GM12878 (cell line): ENCODE measurements at regions not wholly inside any gene's neighbourhood (a gene's known extent, or its start where the extent isn't known, plus 50 kb on each side); places are given as distances from the start of the nearest gene placed in this dataset.

Experiments used
- ATAC-seq: fragments of 200-7000 bp; cut with Tn5 transposase; 3 replicates; pipeline ENCODE4 v1.9.1; 2020; ENCODE audit warnings: mild to moderate bottlenecking, moderate library complexity
- BruUV-seq: library from RNA; stranded (reverse); fragments of 400-500 nt; replicated peaks from 2 replicates; lab custom pipeline; 2021; lab: Mats Ljungman, UMichigan
- CTCF ChIA-PET: fragments of 300-600 bp; sonication (Branson Sonifier 250); formaldehyde crosslinking; extraction: SDS; loops from one replicate; lab custom pipeline; 2021; ENCODE audit warnings: inconsistent platforms; lab: Yijun Ruan, JAX
- POLR2A ChIA-PET: fragments of 350-600 bp; formaldehyde crosslinking; extraction: SDS; loops from one replicate; lab custom pipeline; 2021; ENCODE audit warnings: inconsistent platforms; lab: Charles Lee
- RAD21 ChIA-PET: fragments of 300-600 bp; sonication (Branson Sonifier 250); formaldehyde crosslinking; loops from one replicate; lab custom pipeline; 2023; ENCODE audit warnings: antibody characterized with exemption; ENCODE audit not compliant: unreplicated experiment; lab: Charles Lee
- SMC1A ChIA-PET: fragments of 300-600 bp; sonication (Branson Sonifier 250); formaldehyde crosslinking; loops from one replicate; lab custom pipeline; 2023; ENCODE audit not compliant: unreplicated experiment, uncharacterized antibody; lab: Charles Lee
- DNase-seq: peaks from one replicate; pipeline ENCODE4 v3.0.0-alpha.2; 2011; ENCODE audit warnings: low read depth, low spot score
- FAIRE-seq: peaks from 3 replicates; lab custom pipeline; 2011; peaks lifted over from hg19 to GRCh38; lab: Jason Lieb, UNC
- H2AFZ ChIP-seq: 2 replicates; pipeline ENCODE4 v1.6.0; 2011; ENCODE audit warnings: low read depth, low read length, control low read depth; ENCODE audit not compliant: control insufficient read depth
- H3K27ac ChIP-seq: 2 replicates; pipeline ENCODE4 v1.5.1; 2011; ENCODE audit warnings: control low read depth; ENCODE audit not compliant: control insufficient read depth, insufficient read depth
- H3K27me3 ChIP-seq, 2 experiments: replicated peaks in 1 of 2; 2 replicates each; pipeline versions ENCODE4 v1.6.0 to v1.6.1; 2011; ENCODE audit warnings: low read length in 1 of 2; ENCODE audit not compliant: control insufficient read depth in 2 of 2, insufficient read depth in 2 of 2
- H3K36me3 ChIP-seq, 2 experiments: 2 replicates each; pipeline ENCODE4 v1.5.1; 2011; ENCODE audit warnings: low read length in 1 of 2; ENCODE audit not compliant: control insufficient read depth in 2 of 2, insufficient read depth in 2 of 2
- H3K4me1 ChIP-seq: 2 replicates; pipeline ENCODE4 v1.6.1; 2011; ENCODE audit warnings: mild to moderate bottlenecking, low read length, moderate library complexity, mixed read lengths; ENCODE audit not compliant: control insufficient read depth, insufficient read depth
- H3K4me2 ChIP-seq: 2 replicates; pipeline ENCODE4 v1.6.0; 2011; ENCODE audit warnings: control low read depth; ENCODE audit not compliant: control insufficient read depth, insufficient read depth
- H3K4me3 ChIP-seq: fragments of 200-600 bp; sonication (generic); 2 replicates; pipeline ENCODE4 v1.5.1; 2016
- H3K79me2 ChIP-seq: 2 replicates; pipeline ENCODE4 v1.6.0; 2011; ENCODE audit warnings: low read length; ENCODE audit not compliant: control insufficient read depth, insufficient read depth
- H3K9ac ChIP-seq: 2 replicates; pipeline ENCODE4 v1.8.0; 2011; ENCODE audit warnings: low read length, control low read depth, mixed read lengths; ENCODE audit not compliant: control insufficient read depth, insufficient read depth
- H3K9me3 ChIP-seq: replicated peaks from 3 replicates; pipeline ENCODE4 v1.5.1; 2011; ENCODE audit warnings: mild to moderate bottlenecking, low read length; ENCODE audit not compliant: control insufficient read depth, insufficient read depth
- H4K20me1 ChIP-seq: 2 replicates; pipeline ENCODE4 v1.6.0; 2011; ENCODE audit not compliant: control insufficient read depth, insufficient read depth
- ATF7 ChIP-seq: fragments of 450-650 bp; IDR thresholded peaks from 2 replicates; pipeline ENCODE4 v1.6.1; 2016; ENCODE audit warnings: low read depth, mild to moderate bottlenecking
- CTCF ChIP-seq, 3 experiments: IDR thresholded peaks in 2 of 3; conservative IDR thresholded peaks in 1 of 3; 2 replicates each; pipeline ENCODE4 v1.5.1; 2011; ENCODE audit warnings: low read depth in 3 of 3, low read length in 3 of 3, mild to moderate bottlenecking in 3 of 3, control low read depth in 2 of 3, moderate library complexity in 2 of 3, inconsistent platforms in 1 of 3, mixed read lengths in 1 of 3; ENCODE audit not compliant: control insufficient read depth in 2 of 3, insufficient read depth in 1 of 3; ENCODE audit errors: extremely low read depth in 1 of 3
- DPF2 ChIP-seq: fragments of 450-650 bp; IDR thresholded peaks from 2 replicates; pipeline ENCODE4 v1.6.1; 2017; ENCODE audit warnings: mild to moderate bottlenecking
- E4F1 ChIP-seq: fragments of 450-650 bp; IDR thresholded peaks from 2 replicates; pipeline ENCODE4 v1.6.1; 2018; ENCODE audit warnings: borderline replicate concordance, mild to moderate bottlenecking; ENCODE audit not compliant: partially characterized antibody
- FOXK2 ChIP-seq: fragments of 450-650 bp; IDR thresholded peaks from 2 replicates; pipeline ENCODE4 v1.6.1; 2017; ENCODE audit warnings: mild to moderate bottlenecking, moderate library complexity
- GATAD2B ChIP-seq: fragments of 450-650 bp; conservative IDR thresholded peaks from 2 replicates; pipeline ENCODE4 v1.6.1; 2017; ENCODE audit warnings: low read depth, mild to moderate bottlenecking, moderate library complexity
- HDGF ChIP-seq: fragments of 450-650 bp; IDR thresholded peaks from 2 replicates; pipeline ENCODE4 v1.6.1; 2016; ENCODE audit warnings: antibody characterized with exemption
- NBN ChIP-seq: fragments of 450-650 bp; IDR thresholded peaks from 2 replicates; pipeline ENCODE4 v1.6.1; 2016
- NFYA ChIP-seq: IDR thresholded peaks from 2 replicates; pipeline ENCODE4 v1.6.1; 2011; ENCODE audit warnings: low read depth, mild to moderate bottlenecking, low read length, improper control_type of control experiment, borderline replicate concordance
- PAX5 ChIP-seq: IDR thresholded peaks from 2 replicates; pipeline ENCODE4 v1.6.1; 2011; ENCODE audit warnings: low read depth, low read length, borderline replicate concordance
- RAD21 ChIP-seq: IDR thresholded peaks from 2 replicates; pipeline ENCODE4 v1.6.1; 2011; ENCODE audit warnings: mild to moderate bottlenecking, low read depth, low read length, moderate library complexity; ENCODE audit not compliant: insufficient read depth
- SMAD5 ChIP-seq: IDR thresholded peaks from 2 replicates; pipeline ENCODE4 v1.6.1; 2016; ENCODE audit warnings: antibody characterized with exemption, low read depth
- SMC3 ChIP-seq: IDR thresholded peaks from 2 replicates; pipeline ENCODE4 v1.6.1; 2011; ENCODE audit warnings: low read length, improper control_type of control experiment, borderline replicate concordance
- TCF7 ChIP-seq: IDR thresholded peaks from 2 replicates; pipeline ENCODE4 v1.6.1; 2014; ENCODE audit warnings: antibody characterized with exemption, borderline replicate concordance
- WGBS: methylation state at CpG from one replicate; pipeline ENCODE4 v1.1.6; 2016; ENCODE audit warnings: low lambda C conversion rate; ENCODE audit not compliant: insufficient replicate concordance, insufficient coverage; ENCODE audit errors: missing lambda C conversion rate; 5-methylcytosine and 5-hydroxymethylcytosine counted together
- in situ Hi-C: fragments of 300-500 bp; cut with MboI; formaldehyde crosslinking; loops from 9 replicates; pipeline ENCODE4 v1.14.3; 2018; ENCODE audit warnings: mixed read lengths
- intact Hi-C: fragments of 100-400 bp; cut with micrococcal nuclease; formaldehyde crosslinking; loops from one replicate; pipeline ENCODE4 v1.14.2; 2022; ENCODE audit not compliant: unreplicated experiment
- TF ChIP-seq, protein P1 (sequence below): fragments of 450-650 bp; IDR thresholded peaks from 2 replicates; pipeline ENCODE4 v1.6.1; 2016; ENCODE audit warnings: mild to moderate bottlenecking, moderate library complexity, borderline replicate concordance

GRCh38 chr10:63812501-63812900 is 291.3 kb downstream of the REEP3 start (continued):
- TF ChIP-seq, protein P1, sequence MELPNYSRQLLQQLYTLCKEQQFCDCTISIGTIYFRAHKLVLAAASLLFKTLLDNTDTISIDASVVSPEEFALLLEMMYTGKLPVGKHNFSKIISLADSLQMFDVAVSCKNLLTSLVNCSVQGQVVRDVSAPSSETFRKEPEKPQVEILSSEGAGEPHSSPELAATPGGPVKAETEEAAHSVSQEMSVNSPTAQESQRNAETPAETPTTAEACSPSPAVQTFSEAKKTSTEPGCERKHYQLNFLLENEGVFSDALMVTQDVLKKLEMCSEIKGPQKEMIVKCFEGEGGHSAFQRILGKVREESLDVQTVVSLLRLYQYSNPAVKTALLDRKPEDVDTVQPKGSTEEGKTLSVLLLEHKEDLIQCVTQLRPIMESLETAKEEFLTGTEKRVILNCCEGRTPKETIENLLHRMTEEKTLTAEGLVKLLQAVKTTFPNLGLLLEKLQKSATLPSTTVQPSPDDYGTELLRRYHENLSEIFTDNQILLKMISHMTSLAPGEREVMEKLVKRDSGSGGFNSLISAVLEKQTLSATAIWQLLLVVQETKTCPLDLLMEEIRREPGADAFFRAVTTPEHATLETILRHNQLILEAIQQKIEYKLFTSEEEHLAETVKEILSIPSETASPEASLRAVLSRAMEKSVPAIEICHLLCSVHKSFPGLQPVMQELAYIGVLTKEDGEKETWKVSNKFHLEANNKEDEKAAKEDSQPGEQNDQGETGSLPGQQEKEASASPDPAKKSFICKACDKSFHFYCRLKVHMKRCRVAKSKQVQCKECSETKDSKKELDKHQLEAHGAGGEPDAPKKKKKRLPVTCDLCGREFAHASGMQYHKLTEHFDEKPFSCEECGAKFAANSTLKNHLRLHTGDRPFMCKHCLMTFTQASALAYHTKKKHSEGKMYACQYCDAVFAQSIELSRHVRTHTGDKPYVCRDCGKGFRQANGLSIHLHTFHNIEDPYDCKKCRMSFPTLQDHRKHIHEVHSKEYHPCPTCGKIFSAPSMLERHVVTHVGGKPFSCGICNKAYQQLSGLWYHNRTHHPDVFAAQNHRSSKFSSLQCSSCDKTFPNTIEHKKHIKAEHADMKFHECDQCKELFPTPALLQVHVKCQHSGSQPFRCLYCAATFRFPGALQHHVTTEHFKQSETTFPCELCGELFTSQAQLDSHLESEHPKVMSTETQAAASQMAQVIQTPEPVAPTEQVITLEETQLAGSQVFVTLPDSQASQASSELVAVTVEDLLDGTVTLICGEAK: no peak
- TF ChIP-seq SMAD5 (no peak), HDGF (no peak), PAX5 (no peak), DPF2 (no peak), ATF7 (no peak), FOXK2 (no peak)

DNA sequence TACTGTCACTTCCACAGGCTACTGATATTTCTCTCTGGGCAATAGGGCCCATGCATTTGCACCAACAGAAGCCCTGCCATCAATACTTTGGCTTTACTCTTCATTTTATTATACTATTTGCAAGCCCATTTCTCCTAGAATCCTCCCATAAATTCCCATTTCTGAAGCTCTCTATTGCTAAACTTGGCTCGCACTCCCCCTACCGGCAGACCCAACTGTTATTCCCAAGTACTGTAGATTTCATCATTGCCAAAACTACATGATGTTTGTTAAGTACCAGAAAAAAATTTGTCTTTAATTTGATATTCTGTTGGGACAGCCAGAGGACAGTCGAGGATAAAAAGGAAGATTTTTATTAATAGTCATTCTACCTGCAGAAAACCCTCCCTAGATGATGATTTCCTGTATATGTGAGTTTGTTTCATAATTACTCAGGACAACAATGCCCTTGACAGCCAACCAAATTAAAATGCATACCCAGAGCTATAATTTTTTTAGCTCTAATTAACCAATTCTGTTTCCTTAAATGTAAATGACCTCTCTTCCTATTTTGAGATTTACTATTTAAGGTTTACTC is 298.6 kb downstream of the REEP3 start:
- CTCF ChIA-PET: interaction anchor here (0.6 to 2.4 kb wide), 15 partner anchors 12 to 753 kb away, joined by 3 to 11 read pairs (median 4); no protein-coding TSS in a partner anchor
- DNase-seq (no peak), FAIRE-seq (no peak), ATAC-seq (peak; percentile 41; the same call in 1 of the 3 replicates)
- Histone ChIP-seq H3K4me3 (no peak overlapping the region), H3K9ac (no peak overlapping the region), H4K20me1 (no peaks in the 10 kb centered on the region), H3K79me2 (no peaks in the 10 kb centered on the region), H3K36me3 (no peaks in the 10 kb centered on the region), H2AFZ (no peak overlapping the region), H3K9me3 (no peaks in the 10 kb centered on the region; the same call in 2 of the 3 replicates), H3K27ac (no peak overlapping the region), H3K4me2 (no peak overlapping the region), H3K27me3 (no peaks in the 10 kb centered on the region; a peak in 1 of 4 replicates), H3K4me1 (no peaks in the 10 kb centered on the region)
- BruUV-seq: no TSS peak
- 1% methylated on average over 3 of the region's 3 CpGs for WGBS
- in situ Hi-C loops: no loop called here
- RAD21 ChIA-PET: interaction anchor here (0.9 kb wide), 1 partner anchor 100 kb away, joined by 5 read pairs; no protein-coding TSS in a partner anchor
- intact Hi-C loops: no loop called here
- POLR2A ChIA-PET: interaction anchor here (0.6 kb wide), 1 partner anchor 63 kb away, joined by 4 read pairs; no protein-coding TSS in a partner anchor
- SMC1A ChIA-PET: interaction anchor here (0.6 to 1.2 kb wide), 4 partner anchors 444 to 1360 kb away, joined by 3 to 4 read pairs (median 3); no protein-coding TSS in a partner anchor
- peak; percentile 55 for TF ChIP-seq RAD21
- no peak for TF ChIP-seq E4F1
- TF ChIP-seq TCF7: no peak
- no peak for TF ChIP-seq NFYA
- no peak for TF ChIP-seq NBN
- peak; percentile 58 to 75 (median 69) for TF ChIP-seq CTCF (IDR thresholded peaks at IDR 0.05 in 2 of 3, conservative IDR thresholded peaks at IDR 0.05 in 1 of 3; ENCODE audit: control insufficient read depth in 2 of 3, extremely low read depth in 1 of 3, insufficient read depth in 1 of 3, low read depth in 3 of 3, low read length in 3 of 3)
- no peak for TF ChIP-seq GATAD2B
- TF ChIP-seq SMC3: peak; percentile 16; the same call in 1 of the 2 replicates
